Natural killer cell (primary cell): ENCODE measurements at regions not wholly inside any gene's neighbourhood (a gene's known extent, or its start where the extent isn't known, plus 50 kb on each side); places are given as distances from the start of the nearest gene placed in this dataset.

Experiments used
- ATAC-seq, 3 donors: fragments of 150-1000 bp in 2 of 3; fragments of 200-7000 bp in 1 of 3; cut with Tn5 transposase; 1 replicate in 1 of 3; 2 replicates in 2 of 3; pipeline ENCODE4 v1.10.0; 2021; ENCODE audit warnings: mild to moderate bottlenecking in 2 of 3, moderate library complexity in 2 of 3
- DNase-seq, 2 donors: peaks; one replicate each; pipeline versions ENCODE4 v3.0.0 to v3.0.0-alpha.2; 2013 to 2021; ENCODE audit warnings: mixed read lengths in 1 of 2
- H3K27ac ChIP-seq: one replicate; pipeline ENCODE4 v1.5.1; 2013; ENCODE audit warnings: mild to moderate bottlenecking, low read length
- H3K27me3 ChIP-seq: one replicate; pipeline ENCODE4 v1.6.1; 2013; ENCODE audit warnings: low read length; ENCODE audit not compliant: control insufficient read depth, insufficient read depth
- H3K36me3 ChIP-seq: one replicate; pipeline ENCODE4 v1.6.1; 2013; ENCODE audit warnings: low read length; ENCODE audit not compliant: control insufficient read depth, insufficient read depth
- H3K4me1 ChIP-seq: one replicate; pipeline ENCODE4 v1.6.1; 2013; ENCODE audit warnings: low read length; ENCODE audit not compliant: control insufficient read depth, insufficient read depth
- H3K4me3 ChIP-seq: one replicate; pipeline ENCODE4 v1.5.1; 2013; ENCODE audit warnings: low read length
- H3K9me3 ChIP-seq: one replicate; pipeline ENCODE4 v1.6.1; 2013; ENCODE audit warnings: low read length; ENCODE audit not compliant: control insufficient read depth, insufficient read depth
- H3K27ac Mint-ChIP-seq, 2 donors: one replicate each; pipeline ENCODE4 v1.8.0; 2022; ENCODE audit warnings: mild to moderate bottlenecking in 2 of 2, mixed read lengths in 2 of 2, moderate library complexity in 1 of 2
- H3K27me3 Mint-ChIP-seq, 2 donors: one replicate each; pipeline ENCODE4 v1.8.0; 2022; ENCODE audit warnings: low read depth in 2 of 2, mixed read lengths in 2 of 2
- H3K36me3 Mint-ChIP-seq: one replicate; pipeline ENCODE4 v1.8.0; 2022; ENCODE audit warnings: mixed read lengths
- H3K4me1 Mint-ChIP-seq, 2 donors: one replicate each; pipeline ENCODE4 v1.8.0; 2022; ENCODE audit warnings: mixed read lengths in 2 of 2
- H3K4me3 Mint-ChIP-seq: one replicate; pipeline ENCODE4 v1.8.0; 2022; ENCODE audit warnings: mild to moderate bottlenecking, moderate library complexity, mixed read lengths
- H3K9me3 Mint-ChIP-seq, 2 donors: one replicate each; pipeline ENCODE4 v1.8.0; 2022; ENCODE audit warnings: mixed read lengths in 2 of 2
- CTCF ChIP-seq: fragments of 200-600 bp; IDR thresholded peaks from one replicate; pipeline ENCODE4 v1.8.0; 2022; ENCODE audit warnings: antibody characterized with exemption
- WGBS: methylation state at CpG from one replicate; pipeline ENCODE4 v1.1.7; 2013; ENCODE audit warnings: missing lambda C conversion rate; ENCODE audit not compliant: insufficient coverage; 5-methylcytosine and 5-hydroxymethylcytosine counted together
- intact Hi-C: fragments of 100-400 bp; cut with micrococcal nuclease; formaldehyde crosslinking; loops from one replicate; pipeline ENCODE4 v1.14.2; 2022

- Mint-ChIP-seq H3K27ac (no peak overlapping the region), H3K36me3 (no peaks in the 10 kb centered on the region), H3K4me1 (peaks cover 7% of the 10 kb centered on the region in 2 donors), H3K4me3 (no peak overlapping the region), H3K27me3 (peaks cover 7 to 27% of the 10 kb centered on the region in 2 donors), H3K9me3 (no peaks in the 10 kb centered on the region)
- H3K9me3 ChIP-seq, result no peaks in the 10 kb centered on the region
- no peaks in the 10 kb centered on the region for H3K27me3 ChIP-seq
- no peak for TF ChIP-seq CTCF
- DNase-seq, result no peak
- WGBS, result 86% methylated on average over 3 of the region's 3 CpGs
- no peak overlapping the region for H3K27ac ChIP-seq
- no peak overlapping the region for H3K4me3 ChIP-seq
- ATAC-seq, result no peak
- H3K36me3 ChIP-seq, result no peaks in the 10 kb centered on the region
- intact Hi-C loops, result no loop called here
- H3K4me1 ChIP-seq, result peaks cover 7% of the 10 kb centered on the region
Observed at GRCh38 chr1:204760757-204761156, 75.2 kb upstream of the LRRN2 start.

- H3K4me1 ChIP-seq, result peaks cover 7% of the 10 kb centered on the region
- H3K4me3 ChIP-seq, result no peak overlapping the region
- peaks cover 4% of the 10 kb centered on the region for H3K27me3 ChIP-seq
- DNase-seq (peak; percentile 54 to 82), ATAC-seq (peak; percentile 83 to 99 (median 95))
- Mint-ChIP-seq H3K27ac (no peak overlapping the region), H3K4me3 (peak overlapping the region; percentile 33), H3K9me3 (no peaks in the 10 kb centered on the region), H3K4me1 (peaks cover 7% of the 10 kb centered on the region in 2 donors), H3K36me3 (no peaks in the 10 kb centered on the region), H3K27me3 (peaks cover 20 to 46% of the 10 kb centered on the region in 2 donors)
- no peaks in the 10 kb centered on the region for H3K9me3 ChIP-seq
- intact Hi-C loops, result loop anchor here (1.0 kb wide), 1 partner anchor 198 kb away; no protein-coding TSS in a partner anchor
- 23% methylated on average over 18 of the region's 18 CpGs for WGBS
- H3K27ac ChIP-seq, result no peak overlapping the region
- no peaks in the 10 kb centered on the region for H3K36me3 ChIP-seq
- TF ChIP-seq CTCF, result peak; percentile 74
Observed at GRCh38 chr1:204763773-204764427, 78.4 kb upstream of the LRRN2 start.

- intact Hi-C loops, result no loop called here
- no peak for ATAC-seq
- Mint-ChIP-seq H3K27ac (no peak overlapping the region), H3K9me3 (no peaks in the 10 kb centered on the region), H3K36me3 (no peaks in the 10 kb centered on the region), H3K4me3 (no peak overlapping the region), H3K27me3 (peaks cover 26 to 56% of the 10 kb centered on the region in 2 donors), H3K4me1 (no peaks in the 10 kb centered on the region)
- H3K36me3 ChIP-seq, result no peaks in the 10 kb centered on the region
- no peak overlapping the region for H3K4me3 ChIP-seq
- H3K27me3 ChIP-seq, result peaks cover 4% of the 10 kb centered on the region
- DNase-seq, result no peak
- TF ChIP-seq CTCF, result no peak
- no peak overlapping the region for H3K27ac ChIP-seq
- WGBS, result 94% methylated on average over 1 of the region's 2 CpGs
- H3K9me3 ChIP-seq, result no peaks in the 10 kb centered on the region
- H3K4me1 ChIP-seq, result no peaks in the 10 kb centered on the region
Observed at GRCh38 chr1:204769997-204770396, 84.5 kb upstream of the LRRN2 start.

GRCh38 chr1:204771358-204771757, 85.8 kb upstream of the LRRN2 start:
- Histone ChIP-seq H3K9me3 (no peaks in the 10 kb centered on the region), H3K27me3 (peaks cover 2% of the 10 kb centered on the region), H3K27ac (no peak overlapping the region), H3K36me3 (no peaks in the 10 kb centered on the region), H3K4me1 (no peaks in the 10 kb centered on the region), H3K4me3 (no peak overlapping the region)
- Mint-ChIP-seq H3K4me1 (no peaks in the 10 kb centered on the region), H3K36me3 (no peaks in the 10 kb centered on the region), H3K4me3 (no peak overlapping the region), H3K9me3 (no peaks in the 10 kb centered on the region), H3K27me3 (peaks cover 20 to 47% of the 10 kb centered on the region in 2 donors), H3K27ac (no peak overlapping the region)
- 87% methylated on average over 6 of the region's 7 CpGs for WGBS
- DNase-seq, result no peak
- ATAC-seq, result no peak
- no peak for TF ChIP-seq CTCF
- intact Hi-C loops, result no loop called here
